Sigmoid colon (tissue), 6 donors: ENCODE measurements at regions not wholly inside any gene's neighbourhood (a gene's known extent, or its start where the extent isn't known, plus 50 kb on each side); places are given as distances from the start of the nearest gene placed in this dataset.
A peak's percentile ranks its signal among the peaks of the same experiment; 100 is the strongest.

Experiments used
- DNase-seq: peaks from one replicate; pipeline ENCODE4 v3.0.0-alpha.2; 2019
- H3K27ac ChIP-seq, 4 donors: fragments of 200-600 bp; sonication (generic); one replicate each; pipeline ENCODE4 v1.5.1; 2016 to 2019; ENCODE audit warnings: mild to moderate bottlenecking in 1 of 4
- H3K27me3 ChIP-seq, 3 donors: fragments of 200-600 bp; sonication (generic); one replicate each; pipeline ENCODE4 v1.5.1; 2019; ENCODE audit warnings: mild to moderate bottlenecking in 1 of 3
- H3K36me3 ChIP-seq, 4 donors: fragments of 200-600 bp; sonication (generic); one replicate each; pipeline ENCODE4 v1.5.1; 2016 to 2019
- H3K4me1 ChIP-seq, 4 donors: fragments of 200-600 bp; sonication (generic); one replicate each; pipeline ENCODE4 v1.5.1; 2017 to 2019
- H3K4me3 ChIP-seq, 4 donors: fragments of 200-600 bp; sonication (generic); one replicate each; pipeline ENCODE4 v1.5.1; 2017 to 2019; ENCODE audit warnings: mild to moderate bottlenecking in 2 of 4, moderate library complexity in 1 of 4
- H3K9me3 ChIP-seq, 4 donors: fragments of 200-600 bp in 3 of 4; sonication (generic) in 3 of 4; one replicate each; pipeline versions ENCODE4 v1.5.1 to v1.6.1; 2013 to 2019
- EP300 ChIP-seq, 4 donors: sonication (generic); formaldehyde crosslinking; IDR thresholded peaks; one replicate each; pipeline ENCODE4 v1.6.1; 2017; ENCODE audit warnings: antibody characterized with exemption in 4 of 4
- POLR2A ChIP-seq, 2 donors: fragments of 450-650 bp; IDR thresholded peaks; one replicate each; pipeline ENCODE4 v1.6.1; 2016; ENCODE audit warnings: antibody characterized with exemption in 2 of 2, mild to moderate bottlenecking in 2 of 2, moderate library complexity in 2 of 2
- POLR2AphosphoS5 ChIP-seq, 4 donors: sonication (generic); formaldehyde crosslinking; IDR thresholded peaks; one replicate each; pipeline ENCODE4 v1.6.1; 2017; ENCODE audit warnings: antibody characterized with exemption in 4 of 4
- WGBS, 2 donors: extraction: QIAGEN DNeasy Blood & Tissue Kit; methylation state at CpG; one replicate each; pipeline ENCODE4 v1.1.7; 2013; 5-methylcytosine and 5-hydroxymethylcytosine counted together
- intact Hi-C: fragments of 100-400 bp; cut with DNase I; formaldehyde crosslinking; loops from one replicate; pipeline ENCODE4 v1.15.1; 2023
- TF ChIP-seq, protein P1 (sequence below), 4 experiments: fragments of 450-650 bp in 3 of 4; fragments of 200-600 bp in 1 of 4; IDR thresholded peaks; one replicate each; pipeline ENCODE4 v1.5.1; 2016 to 2019; ENCODE audit warnings: antibody characterized with exemption in 4 of 4, mild to moderate bottlenecking in 3 of 4, moderate library complexity in 2 of 4
- donor health status: healthy with polysubstance abuse.
- donor health status: healthy.

GRCh38 chr2:66702301-66702700 lies 267.4 kb downstream of the MEIS1 start:
- no peak for DNase-seq
- intact Hi-C loops, result loop anchor here (5.0 kb wide), 2 partner anchors 40 to 90 kb away; no protein-coding TSS in a partner anchor
- Histone ChIP-seq H3K36me3 (no peaks in the 10 kb centered on the region), H3K27ac (peak overlapping the region; percentile 76 to 91 (median 85)), H3K4me1 (peaks cover 3 to 57% (median 52%) of the 10 kb centered on the region in 4 donors), H3K9me3 (no peaks in the 10 kb centered on the region), H3K4me3 (no peak overlapping the region), H3K27me3 (no peaks in the 10 kb centered on the region)
- 62 to 86% methylated on average over 6 of the region's 6 CpGs for WGBS, 2 donors
- no peak for TF ChIP-seq POLR2A (IDR thresholded peaks at IDR 0.05)
- no peak for TF ChIP-seq EP300 (IDR thresholded peaks at IDR 0.05)
- no peak for TF ChIP-seq POLR2AphosphoS5 (IDR thresholded peaks at IDR 0.05)
- TF ChIP-seq, protein P1, sequence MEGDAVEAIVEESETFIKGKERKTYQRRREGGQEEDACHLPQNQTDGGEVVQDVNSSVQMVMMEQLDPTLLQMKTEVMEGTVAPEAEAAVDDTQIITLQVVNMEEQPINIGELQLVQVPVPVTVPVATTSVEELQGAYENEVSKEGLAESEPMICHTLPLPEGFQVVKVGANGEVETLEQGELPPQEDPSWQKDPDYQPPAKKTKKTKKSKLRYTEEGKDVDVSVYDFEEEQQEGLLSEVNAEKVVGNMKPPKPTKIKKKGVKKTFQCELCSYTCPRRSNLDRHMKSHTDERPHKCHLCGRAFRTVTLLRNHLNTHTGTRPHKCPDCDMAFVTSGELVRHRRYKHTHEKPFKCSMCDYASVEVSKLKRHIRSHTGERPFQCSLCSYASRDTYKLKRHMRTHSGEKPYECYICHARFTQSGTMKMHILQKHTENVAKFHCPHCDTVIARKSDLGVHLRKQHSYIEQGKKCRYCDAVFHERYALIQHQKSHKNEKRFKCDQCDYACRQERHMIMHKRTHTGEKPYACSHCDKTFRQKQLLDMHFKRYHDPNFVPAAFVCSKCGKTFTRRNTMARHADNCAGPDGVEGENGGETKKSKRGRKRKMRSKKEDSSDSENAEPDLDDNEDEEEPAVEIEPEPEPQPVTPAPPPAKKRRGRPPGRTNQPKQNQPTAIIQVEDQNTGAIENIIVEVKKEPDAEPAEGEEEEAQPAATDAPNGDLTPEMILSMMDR (IDR thresholded peaks at IDR 0.05), result no peak

- no peaks in the 10 kb centered on the region for H3K27me3 ChIP-seq
- TF ChIP-seq POLR2AphosphoS5 (IDR thresholded peaks at IDR 0.05) (no peak), POLR2A (IDR thresholded peaks at IDR 0.05) (no peak), EP300 (IDR thresholded peaks at IDR 0.05) (no peak)
- TF ChIP-seq, protein P1 (IDR thresholded peaks at IDR 0.05), result no peak
- peaks cover 0 to 35% (median 33%) of the 10 kb centered on the region in 4 donors for H3K4me1 ChIP-seq
- intact Hi-C loops, result loop anchor here (5.0 kb wide), 2 partner anchors 38 to 88 kb away; no protein-coding TSS in a partner anchor
- no peaks in the 10 kb centered on the region for H3K9me3 ChIP-seq
- no peaks in the 10 kb centered on the region for H3K36me3 ChIP-seq
- H3K4me3 ChIP-seq, result no peak overlapping the region
- H3K27ac ChIP-seq, result peak overlapping the region in 2 of 4 donors; percentile 4 to 91
- no peak for DNase-seq
Measured at GRCh38 chr2:66704786-66705185, 269.9 kb downstream of the MEIS1 start.

GRCh38 chr2:66714610-66715009 lies 279.7 kb downstream of the MEIS1 start:
- DNase-seq, result no peak
- intact Hi-C loops, result no loop called here
- TF ChIP-seq, protein P1 (IDR thresholded peaks at IDR 0.05), result no peak
- TF ChIP-seq EP300 (IDR thresholded peaks at IDR 0.05) (no peak), POLR2A (IDR thresholded peaks at IDR 0.05) (no peak), POLR2AphosphoS5 (IDR thresholded peaks at IDR 0.05) (no peak)
- no peaks in the 10 kb centered on the region for H3K27me3 ChIP-seq
- H3K27ac ChIP-seq, result no peak overlapping the region
- no peaks in the 10 kb centered on the region for H3K9me3 ChIP-seq
- H3K4me3 ChIP-seq, result no peak overlapping the region
- H3K36me3 ChIP-seq, result peaks cover 0 to 7% (median 0%) of the 10 kb centered on the region in 4 donors
- H3K4me1 ChIP-seq, result no peaks in the 10 kb centered on the region
- 74 to 76% methylated on average over 1 of the region's 1 CpG for WGBS, 2 donors

DNA sequence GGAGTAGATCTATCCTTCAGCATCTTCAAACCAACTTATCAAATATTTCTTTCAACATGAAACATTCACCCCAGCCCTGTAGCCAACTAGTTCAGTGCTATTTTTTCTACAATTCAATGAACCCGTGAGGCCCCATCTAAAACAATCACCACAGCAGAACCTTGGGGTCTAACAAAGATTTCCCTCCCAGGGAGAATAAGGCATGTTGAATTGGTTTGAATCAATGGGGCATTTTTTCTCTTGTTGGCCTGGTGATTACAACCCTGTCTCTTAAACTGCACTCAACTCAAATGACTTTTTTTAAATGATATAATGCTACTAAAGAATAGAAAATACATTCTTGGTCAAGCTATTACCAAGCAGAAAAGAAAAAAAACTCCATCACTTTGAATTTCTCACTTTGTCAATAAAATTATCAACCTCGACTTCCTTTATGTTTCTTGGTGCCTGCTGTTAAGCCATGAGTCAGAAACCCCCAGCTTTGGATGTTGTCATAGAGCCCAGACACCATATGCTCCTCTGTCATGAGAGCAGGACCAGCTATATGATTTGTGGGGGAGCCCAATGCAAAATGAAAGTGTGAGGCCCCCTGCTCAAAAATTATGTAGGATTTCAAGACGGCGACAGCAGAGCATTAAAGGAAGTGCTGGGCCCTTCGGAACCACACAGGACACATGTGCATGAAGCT lies 282.4 kb downstream of the MEIS1 start:
- Histone ChIP-seq H3K4me1 (no peaks in the 10 kb centered on the region), H3K27me3 (no peaks in the 10 kb centered on the region), H3K9me3 (no peaks in the 10 kb centered on the region), H3K36me3 (peaks cover 0 to 7% (median 0%) of the 10 kb centered on the region in 4 donors), H3K4me3 (no peak overlapping the region), H3K27ac (no peak overlapping the region)
- TF ChIP-seq, protein P1 (IDR thresholded peaks at IDR 0.05), result no peak
- no peak for TF ChIP-seq EP300 (IDR thresholded peaks at IDR 0.05)
- TF ChIP-seq POLR2AphosphoS5 (IDR thresholded peaks at IDR 0.05), result no peak
- 58 to 68% methylated on average over 5 of the region's 5 CpGs for WGBS, 2 donors
- intact Hi-C loops, result no loop called here
- no peak for DNase-seq
